ENCODE measurements at regions not wholly inside any gene's neighbourhood (a gene's known extent, or its start where the extent isn't known, plus 50 kb on each side); places are given as distances from the start of the nearest gene placed in this dataset.

GRCh38 chr13:111519490-111520170 is 199.2 kb downstream of the TEX29 start:
- Histone ChIP-seq H3K79me2 (ENCODE audit: control insufficient read depth, insufficient read depth, low read length) (no peaks in the 10 kb centered on the region), H3K4me1 (ENCODE audit: control insufficient read depth, extremely low read depth, insufficient read depth, low read length) (no peaks in the 10 kb centered on the region), H3K9me1 (ENCODE audit: control insufficient read depth, extremely low read depth, insufficient read depth, low read length) (no peaks in the 10 kb centered on the region), H3K27me3 (ENCODE audit: control insufficient read depth, extremely low read depth, insufficient read depth, low read length) (no peaks in the 10 kb centered on the region), H4K20me1 (ENCODE audit: control insufficient read depth, extremely low read depth, insufficient read depth, low read length) (no peaks in the 10 kb centered on the region), H3K4me2 (ENCODE audit: control insufficient read depth, extremely low read depth, insufficient read depth, low read depth, low read length) (no peak overlapping the region), H3K9me3 (ENCODE audit: control insufficient read depth, low read depth, low read length) (peaks cover 5% of the 10 kb centered on the region), H3K9ac (ENCODE audit: control insufficient read depth, extremely low read depth, insufficient read depth, low read length) (no peak overlapping the region), H3K4me3 (ENCODE audit: control insufficient read depth in 2 of 3, extremely low read depth in 1 of 3, insufficient read depth in 2 of 3, low read depth in 1 of 3, low read length in 3 of 3) (no peak overlapping the region), H2AFZ (ENCODE audit: control insufficient read depth, low read length) (no peak overlapping the region), H3K36me3 (ENCODE audit: control insufficient read depth in 2 of 2, extremely low read depth in 1 of 2, insufficient read depth in 2 of 2, low read length in 2 of 2) (no peaks in the 10 kb centered on the region), H3K27ac (ENCODE audit: control insufficient read depth, insufficient read depth, low read length) (no peak overlapping the region)
- dilution Hi-C loops (cut with MboI; ENCODE audit: extremely low pct_ligation_motif_present, low sequenced_read_pairs) = no loop called here
- FAIRE-seq = no peak
- no peak for DNase-seq (ENCODE audit: low read depth, low spot score)
- TF ChIP-seq CTCF (optimal IDR thresholded peaks at IDR 0.05 in 1 of 3, IDR thresholded peaks at IDR 0.05 in 1 of 3, conservative IDR thresholded peaks at IDR 0.05 in 1 of 3; ENCODE audit: extremely low read depth in 1 of 3, insufficient read depth in 2 of 3, low read length in 3 of 3) (no peak), EZH2 (IDR thresholded peaks at IDR 0.05; ENCODE audit: low read length) (no peak)

- no peak for FAIRE-seq
- no peaks in the 10 kb centered on the region for H3K36me3 ChIP-seq (ENCODE audit: control insufficient read depth in 2 of 2, extremely low read depth in 1 of 2, insufficient read depth in 2 of 2, low read length in 2 of 2)
- H4K20me1 ChIP-seq (ENCODE audit: control insufficient read depth, extremely low read depth, insufficient read depth, low read length) = no peaks in the 10 kb centered on the region
- peaks cover 9% of the 10 kb centered on the region for H3K9me3 ChIP-seq (ENCODE audit: control insufficient read depth, low read depth, low read length)
- no peak overlapping the region for H3K9ac ChIP-seq (ENCODE audit: control insufficient read depth, extremely low read depth, insufficient read depth, low read length)
- DNase-seq (ENCODE audit: low read depth, low spot score) = no peak
- H3K4me3 ChIP-seq (ENCODE audit: control insufficient read depth in 2 of 3, extremely low read depth in 1 of 3, insufficient read depth in 2 of 3, low read depth in 1 of 3, low read length in 3 of 3) = no peak overlapping the region
- dilution Hi-C loops (cut with MboI; ENCODE audit: extremely low pct_ligation_motif_present, low sequenced_read_pairs) = no loop called here
- no peak overlapping the region for H2AFZ ChIP-seq (ENCODE audit: control insufficient read depth, low read length)
- no peak for TF ChIP-seq CTCF (optimal IDR thresholded peaks at IDR 0.05 in 1 of 3, IDR thresholded peaks at IDR 0.05 in 1 of 3, conservative IDR thresholded peaks at IDR 0.05 in 1 of 3; ENCODE audit: extremely low read depth in 1 of 3, insufficient read depth in 2 of 3, low read length in 3 of 3)
- no peak for TF ChIP-seq EZH2 (IDR thresholded peaks at IDR 0.05; ENCODE audit: low read length)
- H3K27ac ChIP-seq (ENCODE audit: control insufficient read depth, insufficient read depth, low read length) = no peak overlapping the region
- no peaks in the 10 kb centered on the region for H3K4me1 ChIP-seq (ENCODE audit: control insufficient read depth, extremely low read depth, insufficient read depth, low read length)
- no peaks in the 10 kb centered on the region for H3K79me2 ChIP-seq (ENCODE audit: control insufficient read depth, insufficient read depth, low read length)
- H3K27me3 ChIP-seq (ENCODE audit: control insufficient read depth, extremely low read depth, insufficient read depth, low read length) = no peaks in the 10 kb centered on the region
- no peaks in the 10 kb centered on the region for H3K9me1 ChIP-seq (ENCODE audit: control insufficient read depth, extremely low read depth, insufficient read depth, low read length)
- H3K4me2 ChIP-seq (ENCODE audit: control insufficient read depth, extremely low read depth, insufficient read depth, low read depth, low read length) = no peak overlapping the region
Measured at GRCh38 chr13:111521030-111521429, 200.6 kb downstream of the TEX29 start.

Data from keratinocyte (primary cell).